Mesenchymal stem cell (in vitro differentiated cells and primary cell): ENCODE measurements at regions not wholly inside any gene's neighbourhood (a gene's known extent, or its start where the extent isn't known, plus 50 kb on each side); places are given as distances from the start of the nearest gene placed in this dataset.

ENCODE experiments used
- DNase-seq: peaks from one replicate; pipeline ENCODE4 v3.0.0-alpha.2; 2013
- H2AFZ ChIP-seq: one replicate; pipeline ENCODE4 v1.6.1; 2013; ENCODE audit warnings: low read depth, mild to moderate bottlenecking, control low read depth, inconsistent platforms, low read length, moderate library complexity
- H2AK5ac ChIP-seq: 2 replicates; pipeline ENCODE4 v1.6.1; 2013; ENCODE audit warnings: low read length, moderate library complexity, mild to moderate bottlenecking, inconsistent platforms; ENCODE audit not compliant: severe bottlenecking
- H2BK120ac ChIP-seq: one replicate; pipeline ENCODE4 v1.6.1; 2013; ENCODE audit warnings: low read depth, mild to moderate bottlenecking, inconsistent platforms, low read length, moderate library complexity
- H2BK12ac ChIP-seq, 2 experiments: one replicate each; pipeline ENCODE4 v1.6.1; 2013; ENCODE audit warnings: inconsistent platforms in 2 of 2, low read length in 2 of 2, mild to moderate bottlenecking in 2 of 2, moderate library complexity in 2 of 2, control low read depth in 1 of 2
- H2BK15ac ChIP-seq: one replicate; pipeline ENCODE4 v1.6.1; 2013; ENCODE audit warnings: mild to moderate bottlenecking, low read depth, inconsistent platforms; ENCODE audit not compliant: poor library complexity, severe bottlenecking
- H2BK5ac ChIP-seq: 2 replicates; pipeline ENCODE4 v1.6.1; 2013; ENCODE audit warnings: low read depth, mild to moderate bottlenecking, low read length, control low read depth, inconsistent platforms; ENCODE audit not compliant: poor library complexity, severe bottlenecking
- H3K14ac ChIP-seq, 2 experiments: one replicate each; pipeline ENCODE4 v1.6.1; 2013; ENCODE audit warnings: inconsistent platforms in 2 of 2, low read length in 2 of 2, control low read depth in 1 of 2, mild to moderate bottlenecking in 1 of 2, moderate library complexity in 1 of 2
- H3K18ac ChIP-seq, 2 experiments: one replicate each; pipeline ENCODE4 v1.6.1; 2013; ENCODE audit warnings: inconsistent platforms in 2 of 2, low read length in 2 of 2, control low read depth in 1 of 2, low read depth in 1 of 2, mild to moderate bottlenecking in 1 of 2
- H3K23ac ChIP-seq, 2 experiments: one replicate each; pipeline ENCODE4 v1.6.1; 2013; ENCODE audit warnings: inconsistent platforms in 2 of 2, low read length in 2 of 2, mild to moderate bottlenecking in 2 of 2, moderate library complexity in 2 of 2, control low read depth in 1 of 2
- H3K27ac ChIP-seq: 2 replicates; pipeline ENCODE4 v1.5.1; 2013; ENCODE audit warnings: mild to moderate bottlenecking, moderate library complexity, low read length, control low read depth, inconsistent platforms; ENCODE audit not compliant: poor library complexity, severe bottlenecking
- H3K27me3 ChIP-seq, 2 experiments: 2 replicates each; pipeline versions ENCODE4 v1.6.1 to v1.7.0; 2013; ENCODE audit warnings: low read length in 2 of 2, mild to moderate bottlenecking in 2 of 2, moderate library complexity in 2 of 2, control low read depth in 1 of 2, inconsistent platforms in 1 of 2; ENCODE audit not compliant: control insufficient read depth in 1 of 2, insufficient read depth in 1 of 2
- H3K36me3 ChIP-seq, 2 experiments: 2 replicates each; pipeline versions ENCODE4 v1.6.1 to v1.7.0; 2013; ENCODE audit warnings: low read length in 2 of 2, control low read depth in 1 of 2, inconsistent platforms in 1 of 2, low read depth in 1 of 2, mild to moderate bottlenecking in 1 of 2; ENCODE audit not compliant: insufficient read depth in 2 of 2, control insufficient read depth in 1 of 2
- H3K4ac ChIP-seq, 2 experiments: one replicate each; pipeline ENCODE4 v1.6.1; 2013; ENCODE audit warnings: inconsistent platforms in 2 of 2, low read length in 2 of 2, mild to moderate bottlenecking in 2 of 2, moderate library complexity in 2 of 2, control low read depth in 1 of 2, low read depth in 1 of 2
- H3K4me1 ChIP-seq: 2 replicates; pipeline ENCODE4 v1.6.1; 2013; ENCODE audit warnings: low read depth, low read length, control low read depth; ENCODE audit not compliant: control insufficient read depth, insufficient read depth
- H3K4me2 ChIP-seq: 2 replicates; pipeline ENCODE4 v1.6.1; 2013; ENCODE audit warnings: low read length, mild to moderate bottlenecking, inconsistent platforms; ENCODE audit not compliant: poor library complexity, severe bottlenecking
- H3K4me3 ChIP-seq, 2 experiments: 2 replicates each; pipeline versions ENCODE4 v1.5.1 to v1.7.0; 2013; ENCODE audit warnings: low read length in 2 of 2, mild to moderate bottlenecking in 2 of 2, control low read depth in 1 of 2, low read depth in 1 of 2; ENCODE audit not compliant: insufficient read depth in 1 of 2
- H3K79me1 ChIP-seq: replicated peaks from 2 replicates; pipeline ENCODE4 v1.6.1; 2013; ENCODE audit warnings: mild to moderate bottlenecking, control low read depth, low read length, inconsistent platforms; ENCODE audit not compliant: poor library complexity, severe bottlenecking
- H3K9ac ChIP-seq: 2 replicates; pipeline ENCODE4 v1.7.0; 2013; ENCODE audit warnings: mild to moderate bottlenecking, low read length, moderate library complexity
- H3K9me3 ChIP-seq: 2 replicates; pipeline ENCODE4 v1.7.0; 2013; ENCODE audit warnings: mild to moderate bottlenecking, low read length; ENCODE audit not compliant: control insufficient read depth
- H4K8ac ChIP-seq: one replicate; pipeline ENCODE4 v1.6.1; 2013; ENCODE audit warnings: inconsistent platforms, mild to moderate bottlenecking, low read length, moderate library complexity
- H4K91ac ChIP-seq: one replicate; pipeline ENCODE4 v1.6.1; 2013; ENCODE audit warnings: mild to moderate bottlenecking, low read length, inconsistent platforms
- WGBS: methylation state at CpG from one replicate; pipeline ENCODE4 v1.1.7; 2013; ENCODE audit warnings: mixed read lengths; 5-methylcytosine and 5-hydroxymethylcytosine counted together

DNA sequence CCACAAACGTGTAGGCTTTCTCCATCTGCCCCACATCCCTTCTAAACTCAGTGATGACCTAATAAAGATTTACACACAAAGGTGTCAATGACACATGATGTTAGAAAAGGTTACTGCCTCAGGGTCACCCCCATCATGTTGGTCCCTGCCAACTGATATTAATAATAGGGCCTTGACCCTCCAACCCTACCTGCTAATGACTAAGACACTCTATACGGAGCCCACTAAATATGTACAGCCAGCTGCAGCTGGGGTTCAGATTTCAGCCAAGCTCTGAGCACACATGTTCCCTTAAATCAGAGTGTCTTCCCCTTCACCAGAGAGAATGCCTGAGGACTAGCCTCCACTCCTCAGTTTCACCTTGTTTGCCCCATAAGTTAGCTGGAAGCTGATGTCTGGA, 67.4 kb upstream of the SNRPB2 start:
- no peak for DNase-seq
- H2BK120ac ChIP-seq: no peak overlapping the region
- no peaks in the 10 kb centered on the region for H3K4me1 ChIP-seq
- no peak overlapping the region for H3K4me2 ChIP-seq
- no peaks in the 10 kb centered on the region for H3K79me1 ChIP-seq
- peaks cover 0 to 3% of the 10 kb centered on the region in 2 experiments for H3K27me3 ChIP-seq
- no peak overlapping the region for H3K23ac ChIP-seq
- H2AK5ac ChIP-seq: no peak overlapping the region
- H2AFZ ChIP-seq: no peak overlapping the region
- no peak overlapping the region for H2BK12ac ChIP-seq
- H3K9ac ChIP-seq: no peak overlapping the region
- no peaks in the 10 kb centered on the region for H3K9me3 ChIP-seq
- 69% methylated on average over 2 of the region's 2 CpGs for WGBS
- H2BK15ac ChIP-seq: no peak overlapping the region
- no peak overlapping the region for H4K91ac ChIP-seq
- H2BK5ac ChIP-seq: no peak overlapping the region
- H3K36me3 ChIP-seq: no peaks in the 10 kb centered on the region
- H4K8ac ChIP-seq: no peak overlapping the region
- no peak overlapping the region for H3K27ac ChIP-seq
- no peak overlapping the region for H3K4ac ChIP-seq
- no peak overlapping the region for H3K18ac ChIP-seq
- no peak overlapping the region for H3K4me3 ChIP-seq
- H3K14ac ChIP-seq: no peak overlapping the region

DNA sequence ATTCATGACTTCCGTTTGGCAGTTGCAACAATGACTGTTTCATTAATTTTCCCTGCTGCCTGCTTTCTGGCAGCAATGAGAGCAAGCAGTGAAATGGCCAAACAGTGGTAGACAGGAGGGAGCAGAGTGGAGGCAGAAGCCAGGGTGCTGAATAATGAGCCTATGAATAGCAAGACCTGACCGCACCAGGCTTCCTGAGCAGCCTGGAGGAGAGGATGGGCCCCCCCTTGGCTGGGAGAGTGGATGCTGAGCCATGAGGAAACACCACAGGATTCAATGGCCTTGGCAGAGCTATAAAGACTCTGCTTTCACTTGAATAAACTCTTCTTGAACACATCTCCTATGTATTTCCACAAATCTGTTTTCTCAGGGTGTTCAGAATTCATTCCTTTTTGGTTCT, 68.1 kb upstream of the SNRPB2 start:
- H3K14ac ChIP-seq: no peak overlapping the region
- no peak overlapping the region for H3K18ac ChIP-seq
- H2AFZ ChIP-seq: peak overlapping the region; percentile 37
- no peaks in the 10 kb centered on the region for H3K9me3 ChIP-seq
- no peak overlapping the region for H4K91ac ChIP-seq
- H3K9ac ChIP-seq: no peak overlapping the region
- H2BK12ac ChIP-seq: no peak overlapping the region
- no peak overlapping the region for H2AK5ac ChIP-seq
- 58% methylated on average over 2 of the region's 2 CpGs for WGBS
- no peak overlapping the region for H2BK5ac ChIP-seq
- no peak overlapping the region for H3K4me3 ChIP-seq
- H3K4me1 ChIP-seq: no peaks in the 10 kb centered on the region
- no peaks in the 10 kb centered on the region for H3K36me3 ChIP-seq
- peaks cover 0 to 3% of the 10 kb centered on the region in 2 experiments for H3K27me3 ChIP-seq
- no peaks in the 10 kb centered on the region for H3K79me1 ChIP-seq
- DNase-seq: no peak
- H3K4ac ChIP-seq: no peak overlapping the region
- no peak overlapping the region for H3K4me2 ChIP-seq
- no peak overlapping the region for H4K8ac ChIP-seq
- no peak overlapping the region for H2BK120ac ChIP-seq
- H3K23ac ChIP-seq: no peak overlapping the region
- no peak overlapping the region for H2BK15ac ChIP-seq
- H3K27ac ChIP-seq: no peak overlapping the region

DNA sequence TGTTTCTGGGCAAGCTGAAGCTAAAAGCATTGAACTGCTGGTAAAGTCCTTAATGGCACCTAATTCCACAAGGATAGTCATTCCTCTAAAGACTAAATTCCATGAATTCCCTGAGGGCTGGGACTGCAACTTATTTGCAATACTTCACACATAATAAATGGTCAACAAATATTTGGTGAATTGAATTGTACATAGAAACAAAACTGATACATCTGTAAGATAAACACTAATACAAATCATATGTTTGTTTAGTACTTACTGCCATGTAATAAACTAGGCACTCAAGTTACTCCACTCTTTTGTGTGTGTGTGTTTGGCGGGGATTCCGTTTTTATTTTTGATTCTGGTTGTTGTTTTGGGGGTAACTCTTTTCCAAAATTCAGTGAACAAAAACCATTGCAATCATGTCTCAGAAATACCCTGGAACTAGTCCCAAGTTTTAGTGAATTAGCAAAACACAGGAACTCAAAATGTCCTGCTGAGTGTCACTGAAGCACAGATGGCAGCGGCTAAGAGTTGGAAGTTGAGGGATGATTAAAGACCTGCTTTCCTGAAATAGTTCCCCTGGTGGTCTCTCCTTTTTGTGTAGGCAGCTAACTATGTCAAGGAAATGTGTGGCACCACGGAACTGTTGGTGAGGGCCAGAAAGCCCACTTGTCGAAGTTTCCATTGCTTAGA, 74.8 kb upstream of the SNRPB2 start:
- H3K27me3 ChIP-seq: peaks cover 3% of the 10 kb centered on the region in 2 experiments
- no peak overlapping the region for H3K4ac ChIP-seq
- H3K14ac ChIP-seq: no peak overlapping the region
- H3K4me3 ChIP-seq: no peak overlapping the region
- no peak overlapping the region for H3K23ac ChIP-seq
- H2BK12ac ChIP-seq: no peak overlapping the region
- no peak overlapping the region for H3K27ac ChIP-seq
- no peak overlapping the region for H2AFZ ChIP-seq
- H3K4me1 ChIP-seq: no peaks in the 10 kb centered on the region
- WGBS: 56% methylated on average over 3 of the region's 5 CpGs
- no peak overlapping the region for H2AK5ac ChIP-seq
- H3K79me1 ChIP-seq: no peaks in the 10 kb centered on the region
- no peak overlapping the region for H2BK15ac ChIP-seq
- H3K4me2 ChIP-seq: no peak overlapping the region
- no peaks in the 10 kb centered on the region for H3K36me3 ChIP-seq
- DNase-seq: no peak
- H2BK5ac ChIP-seq: no peak overlapping the region
- no peak overlapping the region for H4K91ac ChIP-seq
- H3K9ac ChIP-seq: no peak overlapping the region
- no peak overlapping the region for H4K8ac ChIP-seq
- no peak overlapping the region for H3K18ac ChIP-seq
- H3K9me3 ChIP-seq: no peaks in the 10 kb centered on the region
- no peak overlapping the region for H2BK120ac ChIP-seq

DNA sequence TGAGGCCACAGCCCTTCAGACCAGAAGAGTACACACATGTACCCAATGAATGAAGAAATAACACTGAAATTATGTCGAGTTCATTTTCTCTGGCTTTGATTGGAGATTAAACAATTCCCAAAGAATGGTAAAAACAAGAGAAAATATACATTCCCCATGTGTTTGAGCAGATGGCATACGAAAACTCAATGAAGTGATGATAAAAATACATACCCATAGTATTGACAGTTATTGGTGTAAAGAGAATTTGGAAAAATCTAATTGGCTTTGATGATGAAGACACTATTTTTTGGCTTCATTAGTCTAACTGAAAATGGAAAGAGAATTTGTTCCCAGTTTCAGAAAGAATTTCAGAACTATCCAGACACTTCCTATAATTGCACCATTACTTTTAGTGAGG, 76.6 kb upstream of the SNRPB2 start:
- Histone ChIP-seq H3K27me3 (peaks cover 0 to 6% of the 10 kb centered on the region in 2 experiments), H3K18ac (no peak overlapping the region), H3K4me3 (no peak overlapping the region), H2BK120ac (no peak overlapping the region), H3K14ac (no peak overlapping the region), H3K4me1 (no peaks in the 10 kb centered on the region), H4K8ac (no peak overlapping the region), H2BK12ac (no peak overlapping the region), H4K91ac (no peak overlapping the region), H3K9me3 (no peaks in the 10 kb centered on the region), H3K4me2 (no peak overlapping the region), H2AFZ (no peak overlapping the region), H3K9ac (no peak overlapping the region), H3K4ac (no peak overlapping the region), H3K27ac (no peak overlapping the region), H2BK15ac (no peak overlapping the region), H3K36me3 (no peaks in the 10 kb centered on the region), H2BK5ac (no peak overlapping the region), H3K23ac (no peak overlapping the region), H2AK5ac (no peak overlapping the region), H3K79me1 (no peaks in the 10 kb centered on the region)
- DNase-seq: no peak
- no CpG with 5 or more reads among the region's 2 CpGs for WGBS
